GM19351 (cell line): ENCODE measurements at regions not wholly inside any gene's neighbourhood (a gene's known extent, or its start where the extent isn't known, plus 50 kb on each side); places are given as distances from the start of the nearest gene placed in this dataset.
"Not testable (repeated sequence)": the region's sequence is repeated elsewhere in the genome, so short reads cannot be mapped to it uniquely, and the experiment has no call there.

Experiments
- ATAC-seq: cut with Tn5 transposase; IDR thresholded peaks from one replicate; pipeline ENCODE4 v1.9.1; 2021; ENCODE audit warnings: mild to moderate bottlenecking, moderate library complexity; ENCODE audit not compliant: unreplicated experiment

- ATAC-seq = not testable (repeated sequence)
Measured at GRCh38 chr10:71108042-71108441, 104.3 kb upstream of the UNC5B start.

DNA sequence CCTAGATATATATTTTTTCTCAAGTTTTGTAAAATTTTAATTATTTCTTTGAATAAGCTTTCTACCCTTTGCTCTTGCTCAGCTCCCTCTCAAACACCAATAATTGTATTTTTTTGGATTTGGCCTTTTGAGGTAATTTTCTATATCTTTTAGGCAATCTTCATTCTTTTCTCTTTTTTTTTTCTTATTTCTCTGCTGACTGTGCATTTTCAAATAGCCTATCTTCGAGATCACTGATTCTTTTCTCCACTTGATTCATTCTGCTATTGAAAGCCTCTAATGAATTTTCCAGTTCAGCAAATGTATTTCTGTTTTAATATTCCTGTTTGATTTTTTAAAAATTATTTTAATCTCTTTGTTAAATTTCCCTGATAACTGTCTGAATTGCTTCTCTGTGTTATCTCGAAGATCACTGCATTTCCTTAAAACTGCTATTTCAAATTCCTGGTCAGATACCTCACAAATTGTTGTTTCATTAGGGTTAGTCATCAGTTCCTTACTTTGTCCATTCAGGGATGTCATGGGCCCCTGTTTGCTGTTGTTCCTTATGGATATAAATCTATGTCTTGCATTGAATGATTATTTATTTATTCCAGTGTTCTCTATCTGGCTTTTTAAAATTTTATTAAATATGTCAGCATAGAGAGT, 100.1 kb upstream of the UNC5B start:
- ATAC-seq = no peak

GRCh38 chr10:71116426-71116825, 95.9 kb upstream of the UNC5B start:
- ATAC-seq = no peak

DNA sequence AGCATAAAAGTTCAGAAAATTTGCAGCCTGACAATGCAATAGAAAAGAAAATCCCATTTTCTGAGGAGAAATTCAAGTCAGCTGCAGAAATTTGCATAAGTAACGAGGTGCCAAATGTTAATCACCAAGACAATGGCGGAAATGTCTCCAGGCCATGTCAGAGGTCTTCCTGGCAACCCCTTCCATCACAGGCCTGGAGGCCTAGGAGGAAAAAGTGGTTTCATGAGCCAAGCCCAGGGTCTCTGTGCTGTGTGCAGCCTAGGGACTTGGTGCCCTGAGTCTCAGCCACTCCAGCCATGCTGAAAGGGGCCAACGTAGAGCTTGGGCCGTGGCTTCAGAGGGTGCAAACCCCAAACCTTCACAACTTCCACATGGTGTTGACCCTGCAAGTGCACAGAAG, 94.8 kb upstream of the UNC5B start:
- not testable (repeated sequence) for ATAC-seq

DNA sequence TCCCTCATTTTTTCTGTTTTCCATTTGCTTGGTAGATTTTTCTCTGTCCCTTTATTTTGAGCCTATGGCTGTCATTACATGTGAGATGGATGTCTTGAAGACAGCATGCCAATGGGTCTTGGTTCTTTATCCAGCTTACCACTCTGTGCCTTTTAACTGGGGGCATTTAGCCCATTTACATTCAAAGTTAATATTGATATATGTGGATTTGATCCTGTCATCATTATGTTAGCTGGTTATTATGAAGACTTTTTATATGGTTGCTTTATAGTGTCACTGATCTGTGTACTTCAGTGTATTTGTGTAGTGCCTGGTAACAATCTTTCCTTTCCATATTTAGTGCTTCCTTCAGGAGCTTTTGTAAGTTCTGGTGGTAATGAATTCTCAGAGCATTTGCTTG, 89.3 kb upstream of the UNC5B start:
- no peak for ATAC-seq

GRCh38 chr10:71124921-71125748, 87.2 kb upstream of the UNC5B start:
- ATAC-seq = no peak

- no peak for ATAC-seq
Measured at GRCh38 chr10:71125749-71126107, 86.6 kb upstream of the UNC5B start.

- no peak for ATAC-seq
Measured at GRCh38 chr10:71126432-71126831, 85.9 kb upstream of the UNC5B start.

GRCh38 chr10:71127104-71127503, 85.3 kb upstream of the UNC5B start:
- no peak for ATAC-seq

DNA sequence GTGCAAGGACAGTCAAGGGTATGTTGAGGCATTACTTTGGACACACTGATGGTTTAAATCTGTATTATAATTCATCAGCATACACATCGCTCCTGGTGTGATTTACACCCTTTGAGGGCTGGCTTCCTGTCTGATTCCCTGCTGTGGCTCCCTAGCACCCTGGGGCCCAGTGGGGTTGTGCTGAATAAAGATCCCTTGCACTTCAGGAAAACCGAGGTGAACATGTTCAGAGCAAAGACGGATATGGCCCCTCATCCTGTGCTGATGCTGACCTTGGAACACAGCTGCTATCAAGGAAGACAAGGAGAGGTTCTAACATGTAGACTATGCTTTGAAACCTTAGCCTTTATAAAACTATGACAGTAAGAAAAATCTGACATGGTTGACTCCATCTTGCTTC, 84.6 kb upstream of the UNC5B start:
- ATAC-seq = no peak

DNA sequence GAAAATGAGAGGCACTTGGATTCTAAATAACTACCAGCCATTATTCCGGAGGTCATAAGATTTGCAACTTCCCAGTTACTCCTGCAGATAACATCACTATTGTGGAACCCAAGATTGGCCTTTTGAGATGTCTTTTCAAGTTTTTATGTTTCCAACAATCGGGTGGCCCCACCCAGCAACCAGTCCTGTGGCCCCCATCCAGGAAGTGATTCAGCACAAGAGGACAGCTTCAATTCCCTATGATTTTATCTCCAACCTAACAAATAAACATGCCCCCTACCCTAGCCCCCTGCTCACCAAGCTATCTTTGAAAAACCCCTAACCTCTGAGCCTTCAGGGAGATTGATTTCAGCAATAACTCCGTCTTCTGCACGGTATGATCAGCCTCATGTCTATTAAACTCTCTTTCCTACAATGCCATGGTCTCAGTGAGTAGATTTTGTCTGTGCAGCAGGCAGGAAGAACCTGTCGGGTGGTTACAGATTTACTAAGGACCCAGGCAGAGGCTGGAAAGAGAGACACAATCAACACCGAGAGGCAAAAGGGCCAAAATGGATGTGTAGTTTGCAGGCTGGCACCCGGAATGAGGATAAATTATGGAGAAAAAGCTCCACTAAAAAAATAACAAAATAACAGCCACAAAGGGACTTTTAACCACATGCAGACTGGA, 83.9 kb upstream of the UNC5B start:
- ATAC-seq = no peak

- no peak for ATAC-seq
Measured at GRCh38 chr10:71131096-71131495, 81.3 kb upstream of the UNC5B start.

- ATAC-seq = no peak
Measured at GRCh38 chr10:71131508-71132088, 80.8 kb upstream of the UNC5B start.

DNA sequence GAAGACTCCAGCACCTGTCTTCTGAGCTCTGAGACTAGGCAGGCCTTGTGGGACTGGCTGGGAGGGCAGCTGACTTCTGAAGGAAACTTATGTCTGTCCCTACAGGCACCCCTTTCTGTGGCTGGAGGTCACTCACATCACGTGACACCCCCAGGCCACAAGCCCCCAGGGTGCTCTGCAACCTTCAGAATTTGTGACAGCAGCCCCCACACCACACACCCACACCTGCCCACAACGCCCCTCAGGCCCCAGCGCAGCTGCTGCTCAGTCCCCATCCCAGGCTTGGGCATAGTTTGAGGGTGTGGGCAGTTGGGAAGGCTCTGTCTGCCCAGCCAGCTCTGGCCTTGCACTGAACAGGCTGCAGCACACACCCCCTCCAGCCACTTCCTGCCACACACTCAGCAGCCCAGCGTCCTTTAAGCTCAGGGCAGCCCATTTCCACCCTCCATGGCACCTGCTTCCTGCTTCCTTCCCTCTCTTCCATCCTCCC, 80.0 kb upstream of the UNC5B start:
- no peak for ATAC-seq

- ATAC-seq = no peak
Measured at GRCh38 chr10:71133710-71134686, 78.4 kb upstream of the UNC5B start.

DNA sequence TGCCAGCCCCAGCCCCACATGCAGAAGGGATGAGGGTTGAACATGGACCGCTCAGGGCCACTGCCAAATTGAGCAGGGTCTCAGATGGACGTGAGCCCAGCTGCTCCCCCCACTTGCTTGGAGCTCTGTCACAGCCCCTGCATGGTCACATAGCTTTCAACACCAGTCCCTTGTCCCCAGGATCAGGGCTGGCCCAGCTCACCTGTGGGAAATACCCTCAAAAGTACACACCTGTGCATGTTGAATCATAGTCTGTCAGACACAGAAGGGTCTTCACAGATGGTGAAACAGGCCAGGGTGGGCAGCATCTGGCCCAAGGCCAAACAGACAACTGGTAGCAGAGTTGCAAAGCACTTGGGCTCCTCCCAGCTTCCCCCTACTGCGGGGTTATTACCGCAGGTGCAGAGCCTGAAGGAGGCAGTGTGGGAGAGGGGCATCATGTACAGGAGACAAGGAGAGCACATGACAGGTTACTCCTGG, 77.6 kb upstream of the UNC5B start:
- ATAC-seq = no peak

- ATAC-seq = no peak
Measured at GRCh38 chr10:71135236-71135635, 77.1 kb upstream of the UNC5B start.

- no peak for ATAC-seq
Measured at GRCh38 chr10:71136036-71136721, 76.2 kb upstream of the UNC5B start.

DNA sequence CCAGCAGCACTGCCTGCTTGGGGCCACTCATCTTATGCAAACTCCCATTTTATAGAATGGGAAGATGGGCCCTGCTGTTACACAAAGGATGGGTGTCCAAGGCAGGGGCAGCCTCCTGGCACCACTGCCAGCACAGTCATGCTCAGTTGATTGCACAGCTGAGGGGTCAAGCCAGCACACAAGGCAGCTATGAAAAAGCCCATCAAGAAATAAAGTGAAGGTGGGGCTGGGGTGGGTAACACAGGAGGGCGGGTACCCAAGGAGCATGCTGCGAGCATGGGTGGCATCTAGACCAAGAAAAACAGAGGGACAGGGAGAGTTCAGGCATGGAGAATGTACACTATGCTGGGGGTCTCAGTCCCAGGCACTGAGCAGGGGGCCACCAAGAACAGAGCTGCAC, 74.7 kb upstream of the UNC5B start:
- no peak for ATAC-seq
